ENCODE measurements at regions not wholly inside any gene's neighbourhood (a gene's known extent, or its start where the extent isn't known, plus 50 kb on each side); places are given as distances from the start of the nearest gene placed in this dataset.

GRCh38 chr13:44028734-44029133 is 149.0 kb downstream of the LACC1 start:
- H3K9me3 Mint-ChIP-seq = no peaks in the 10 kb centered on the region
- no peaks in the 10 kb centered on the region for H3K36me3 Mint-ChIP-seq (ENCODE audit: low read depth)
- no peaks in the 10 kb centered on the region for H3K79me2 ChIP-seq (replicated peaks; ENCODE audit: insufficient read depth)
- H4K20me1 ChIP-seq (replicated peaks; ENCODE audit: insufficient read depth) = no peaks in the 10 kb centered on the region
- no peaks in the 10 kb centered on the region for H3K27me3 Mint-ChIP-seq (ENCODE audit: insufficient read depth, low read depth, poor library complexity)
- no peak overlapping the region for H3K4me2 ChIP-seq
- no peaks in the 10 kb centered on the region for H3K27me3 ChIP-seq (ENCODE audit: insufficient read depth)
- no peak overlapping the region for H2AFZ ChIP-seq
- H3F3A ChIP-seq (replicated peaks; ENCODE audit: low read depth) = no peaks in the 10 kb centered on the region
- ATAC-seq (no peak), DNase-seq (ENCODE audit: low spot score) (no peak)
- H3K27ac Mint-ChIP-seq = no peak overlapping the region
- no peak overlapping the region for H3K4me3 Mint-ChIP-seq
- TF ChIP-seq STAT1 (IDR thresholded peaks at IDR 0.05; ENCODE audit: unreplicated experiment) (no peak), CTCF (conservative IDR thresholded peaks at IDR 0.05; ENCODE audit: low read depth in 2 of 2) (no peak), REST (IDR thresholded peaks at IDR 0.05; ENCODE audit: unreplicated experiment) (no peak), ZNF462 (CRISPR knock-in tag; IDR thresholded peaks at IDR 0.05) (no peak), ETS1 (IDR thresholded peaks at IDR 0.05) (no peak), POLR2AphosphoS5 (IDR thresholded peaks at IDR 0.05; ENCODE audit: low read depth) (no peak), ZNF114 (CRISPR knock-in tag; IDR thresholded peaks at IDR 0.05) (no peak), EZH2phosphoT487 (IDR thresholded peaks at IDR 0.05; ENCODE audit: unreplicated experiment) (no peak), JUNB (IDR thresholded peaks at IDR 0.05; ENCODE audit: unreplicated experiment) (no peak), ZNF331 (CRISPR knock-in tag; IDR thresholded peaks at IDR 0.05; ENCODE audit: low read depth) (no peak), CREB1 (CRISPR knock-in tag; IDR thresholded peaks at IDR 0.05; ENCODE audit: low read depth) (no peak), EZH2 (IDR thresholded peaks at IDR 0.05; ENCODE audit: low read depth, unreplicated experiment) (no peak), NANOG (IDR thresholded peaks at IDR 0.05; ENCODE audit: borderline replicate concordance) (no peak)
- 0 out of 2 replicates have a peak, but pooled peaks cover 6% of the 10 kb centered on the region for H3K4me1 ChIP-seq (ENCODE audit: insufficient read depth)
- peaks cover 15% of the 10 kb centered on the region; the same call in 1 of the 2 replicates for H3K9me2 ChIP-seq (ENCODE audit: insufficient read depth)
- no peak overlapping the region for H3K4me3 ChIP-seq
- H3K27ac ChIP-seq (ENCODE audit: low read depth) = no peak overlapping the region
- H3K4me1 Mint-ChIP-seq = peaks cover 7% of the 10 kb centered on the region
- H3K36me3 ChIP-seq (ENCODE audit: insufficient read depth) = no peaks in the 10 kb centered on the region
